ENCODE measurements at regions not wholly inside any gene's neighbourhood (a gene's known extent, or its start where the extent isn't known, plus 50 kb on each side); places are given as distances from the start of the nearest gene placed in this dataset.

DNA sequence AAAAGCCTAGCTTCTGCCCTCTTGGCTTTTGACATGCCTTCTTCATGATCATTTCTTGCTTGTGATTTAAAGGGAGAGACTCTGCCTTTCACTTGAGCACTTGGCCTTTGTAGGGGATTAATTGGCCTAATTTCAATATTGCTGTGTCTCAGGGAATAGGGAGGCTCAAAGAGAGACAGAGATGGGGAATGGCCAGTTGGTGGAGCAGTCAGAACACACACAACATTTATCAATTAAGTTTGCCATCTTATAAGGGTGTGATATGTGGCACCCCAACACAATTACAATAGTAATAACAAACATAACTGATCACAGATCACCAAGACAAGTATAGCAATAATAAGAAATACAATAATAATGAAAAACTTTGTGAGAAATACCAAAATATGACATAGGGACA is 122.5 kb upstream of the VCX start:
- H3K4me1 Mint-ChIP-seq (ENCODE audit: unreplicated experiment), result no peaks in the 10 kb centered on the region
- no peaks in the 10 kb centered on the region for H3K36me3 Mint-ChIP-seq (ENCODE audit: low read depth, unreplicated experiment)
- H3K4me3 Mint-ChIP-seq (ENCODE audit: unreplicated experiment), result no peak overlapping the region
- H3K27me3 Mint-ChIP-seq (ENCODE audit: unreplicated experiment), result no peaks in the 10 kb centered on the region
- no peak overlapping the region for H3K27ac Mint-ChIP-seq (ENCODE audit: unreplicated experiment)
- DNase-seq (ENCODE audit: low spot score), result no peak
- no peaks in the 10 kb centered on the region for H3K9me3 Mint-ChIP-seq (ENCODE audit: unreplicated experiment)
- no peak for TF ChIP-seq CTCF (IDR thresholded peaks at IDR 0.05; ENCODE audit: unreplicated experiment)

- Mint-ChIP-seq H3K36me3 (ENCODE audit: low read depth, unreplicated experiment) (no peaks in the 10 kb centered on the region), H3K27me3 (ENCODE audit: unreplicated experiment) (peaks cover 1% of the 10 kb centered on the region), H3K9me3 (ENCODE audit: unreplicated experiment) (no peaks in the 10 kb centered on the region), H3K4me1 (ENCODE audit: unreplicated experiment) (peaks cover 12% of the 10 kb centered on the region), H3K27ac (ENCODE audit: unreplicated experiment) (no peak overlapping the region), H3K4me3 (ENCODE audit: unreplicated experiment) (no peak overlapping the region)
- DNase-seq (ENCODE audit: low spot score), result no peak
- no peak for TF ChIP-seq CTCF (IDR thresholded peaks at IDR 0.05; ENCODE audit: unreplicated experiment)
These were observed 128.6 kb upstream of the VCX start for GRCh38 chrX:7714351-7714750.

GRCh38 chrX:7711167-7711566 is 131.8 kb upstream of the VCX start:
- Mint-ChIP-seq H3K27me3 (ENCODE audit: unreplicated experiment) (peaks cover 2% of the 10 kb centered on the region), H3K9me3 (ENCODE audit: unreplicated experiment) (no peaks in the 10 kb centered on the region), H3K36me3 (ENCODE audit: low read depth, unreplicated experiment) (no peaks in the 10 kb centered on the region), H3K4me3 (ENCODE audit: unreplicated experiment) (no peak overlapping the region), H3K27ac (ENCODE audit: unreplicated experiment) (no peak overlapping the region), H3K4me1 (ENCODE audit: unreplicated experiment) (peaks cover 12% of the 10 kb centered on the region)
- TF ChIP-seq CTCF (IDR thresholded peaks at IDR 0.05; ENCODE audit: unreplicated experiment), result no peak
- no peak for DNase-seq (ENCODE audit: low spot score)

DNA sequence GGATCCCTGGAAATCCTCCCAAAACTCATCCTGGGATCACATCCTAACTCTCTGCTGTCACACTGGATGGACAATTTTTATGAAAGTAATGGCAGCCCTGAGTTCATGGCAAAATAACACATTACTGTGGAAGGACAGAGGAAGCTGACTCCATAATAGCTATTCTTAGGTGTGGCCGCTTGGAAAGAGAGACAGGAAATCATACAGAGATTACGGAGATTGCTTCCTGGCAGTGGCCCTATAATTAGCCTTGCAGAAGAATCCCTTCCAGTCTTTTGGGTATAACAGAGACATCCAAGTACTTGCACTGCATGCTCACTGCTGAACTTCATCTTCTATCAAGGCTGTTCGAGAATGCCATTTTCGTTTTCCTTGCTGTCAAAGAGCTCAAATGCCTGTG is 133.1 kb upstream of the VCX start:
- TF ChIP-seq CTCF (IDR thresholded peaks at IDR 0.05; ENCODE audit: unreplicated experiment), result no peak
- no peak overlapping the region for H3K4me3 Mint-ChIP-seq (ENCODE audit: unreplicated experiment)
- no peaks in the 10 kb centered on the region for H3K36me3 Mint-ChIP-seq (ENCODE audit: low read depth, unreplicated experiment)
- peaks cover 12% of the 10 kb centered on the region for H3K4me1 Mint-ChIP-seq (ENCODE audit: unreplicated experiment)
- H3K27me3 Mint-ChIP-seq (ENCODE audit: unreplicated experiment), result peaks cover 2% of the 10 kb centered on the region
- no peak for DNase-seq (ENCODE audit: low spot score)
- H3K9me3 Mint-ChIP-seq (ENCODE audit: unreplicated experiment), result no peaks in the 10 kb centered on the region
- H3K27ac Mint-ChIP-seq (ENCODE audit: unreplicated experiment), result no peak overlapping the region

DNA sequence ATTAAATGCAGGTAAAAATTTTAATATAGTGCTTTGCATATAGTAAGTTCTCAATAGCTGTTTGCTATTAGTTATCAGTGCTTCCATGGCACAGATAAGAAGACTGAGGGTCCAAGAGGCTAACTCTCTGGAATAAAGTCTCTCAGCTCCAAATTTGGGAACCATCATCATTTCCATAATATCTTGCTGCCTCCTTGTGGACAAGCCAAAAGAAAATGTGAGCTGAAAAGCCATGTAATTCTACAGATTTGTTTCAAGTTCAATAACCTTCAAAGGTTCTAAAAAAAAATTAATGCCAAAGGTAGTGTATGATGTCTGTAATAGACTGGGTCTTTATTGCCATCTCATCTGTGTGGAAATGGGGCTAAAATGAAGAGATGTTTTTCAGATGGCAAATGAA is 136.9 kb upstream of the VCX start:
- no peaks in the 10 kb centered on the region for H3K36me3 Mint-ChIP-seq (ENCODE audit: low read depth, unreplicated experiment)
- DNase-seq (ENCODE audit: low spot score), result no peak
- no peak overlapping the region for H3K27ac Mint-ChIP-seq (ENCODE audit: unreplicated experiment)
- TF ChIP-seq CTCF (IDR thresholded peaks at IDR 0.05; ENCODE audit: unreplicated experiment), result no peak
- peaks cover 6% of the 10 kb centered on the region for H3K4me1 Mint-ChIP-seq (ENCODE audit: unreplicated experiment)
- H3K27me3 Mint-ChIP-seq (ENCODE audit: unreplicated experiment), result peaks cover 4% of the 10 kb centered on the region
- no peak overlapping the region for H3K4me3 Mint-ChIP-seq (ENCODE audit: unreplicated experiment)
- H3K9me3 Mint-ChIP-seq (ENCODE audit: unreplicated experiment), result no peaks in the 10 kb centered on the region

Data from endothelial cell (in vitro differentiated cells).